ENCODE measurements at regions not wholly inside any gene's neighbourhood (a gene's known extent, or its start where the extent isn't known, plus 50 kb on each side); places are given as distances from the start of the nearest gene placed in this dataset.

DNA sequence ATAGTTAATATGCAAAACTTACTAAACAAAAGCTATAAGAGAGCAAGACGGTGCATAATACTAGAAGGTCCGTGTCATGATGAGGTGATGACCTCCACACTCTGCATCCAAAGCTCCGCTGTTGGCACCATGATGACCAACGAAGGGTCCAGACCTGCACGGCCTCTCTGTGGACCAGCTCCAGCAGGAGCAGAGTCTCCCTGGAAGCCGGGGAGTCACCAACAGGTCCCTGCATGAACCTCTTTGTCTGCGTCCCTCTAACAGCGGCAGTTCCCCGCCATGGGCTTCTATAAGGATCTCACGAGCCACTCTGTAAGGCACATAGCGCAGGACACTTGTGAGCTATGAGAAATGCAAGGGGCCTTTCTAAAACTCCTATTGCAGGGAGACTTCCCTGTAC is 517.3 kb downstream of the BRD1 start:
- DNase-seq (ENCODE audit: low spot score in 2 of 2) = no peak
- Histone ChIP-seq H3K9me3 (no peaks in the 10 kb centered on the region), H3K4me3 (no peak overlapping the region), H3K27ac (no peak overlapping the region), H3K36me3 (no peaks in the 10 kb centered on the region), H3K27me3 (peaks cover 0 to 6% of the 10 kb centered on the region in 2 donors), H3K4me1 (no peaks in the 10 kb centered on the region)
- 80 to 82% methylated on average over 7 to 11 of the region's 11 CpGs for WGBS, 2 donors
- TF ChIP-seq, protein P1, sequence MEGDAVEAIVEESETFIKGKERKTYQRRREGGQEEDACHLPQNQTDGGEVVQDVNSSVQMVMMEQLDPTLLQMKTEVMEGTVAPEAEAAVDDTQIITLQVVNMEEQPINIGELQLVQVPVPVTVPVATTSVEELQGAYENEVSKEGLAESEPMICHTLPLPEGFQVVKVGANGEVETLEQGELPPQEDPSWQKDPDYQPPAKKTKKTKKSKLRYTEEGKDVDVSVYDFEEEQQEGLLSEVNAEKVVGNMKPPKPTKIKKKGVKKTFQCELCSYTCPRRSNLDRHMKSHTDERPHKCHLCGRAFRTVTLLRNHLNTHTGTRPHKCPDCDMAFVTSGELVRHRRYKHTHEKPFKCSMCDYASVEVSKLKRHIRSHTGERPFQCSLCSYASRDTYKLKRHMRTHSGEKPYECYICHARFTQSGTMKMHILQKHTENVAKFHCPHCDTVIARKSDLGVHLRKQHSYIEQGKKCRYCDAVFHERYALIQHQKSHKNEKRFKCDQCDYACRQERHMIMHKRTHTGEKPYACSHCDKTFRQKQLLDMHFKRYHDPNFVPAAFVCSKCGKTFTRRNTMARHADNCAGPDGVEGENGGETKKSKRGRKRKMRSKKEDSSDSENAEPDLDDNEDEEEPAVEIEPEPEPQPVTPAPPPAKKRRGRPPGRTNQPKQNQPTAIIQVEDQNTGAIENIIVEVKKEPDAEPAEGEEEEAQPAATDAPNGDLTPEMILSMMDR (IDR thresholded peaks at IDR 0.05) = no peak
- TF ChIP-seq POLR2A (IDR thresholded peaks at IDR 0.05) = no peak
- TF ChIP-seq EP300 (IDR thresholded peaks at IDR 0.05) = no peak

DNA sequence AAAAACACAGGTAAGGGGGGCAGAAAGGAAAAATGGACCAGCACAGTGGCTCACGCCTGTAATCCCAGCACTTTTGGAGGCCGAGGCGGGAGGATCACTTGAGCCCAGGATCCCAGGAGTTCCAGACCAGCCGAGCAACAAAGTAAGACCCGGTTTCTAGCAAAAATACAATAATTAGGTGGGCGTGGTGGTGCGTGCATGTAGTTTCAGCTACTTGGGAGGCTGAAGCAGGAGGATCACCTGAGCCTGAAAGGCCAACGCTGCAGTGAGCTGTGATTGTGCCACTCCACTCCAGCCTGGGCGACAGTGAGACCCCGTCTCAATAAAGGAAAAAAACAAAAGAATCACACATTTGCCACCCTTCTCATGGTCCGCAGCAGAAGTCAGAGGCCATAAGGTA is 519.4 kb downstream of the BRD1 start:
- 90% methylated on average over 11 of the region's 11 CpGs for WGBS, 2 donors
- peak in 1 of 2 donors; percentile 6 for DNase-seq (ENCODE audit: low spot score in 2 of 2)
- no peaks in the 10 kb centered on the region for H3K9me3 ChIP-seq

DNA sequence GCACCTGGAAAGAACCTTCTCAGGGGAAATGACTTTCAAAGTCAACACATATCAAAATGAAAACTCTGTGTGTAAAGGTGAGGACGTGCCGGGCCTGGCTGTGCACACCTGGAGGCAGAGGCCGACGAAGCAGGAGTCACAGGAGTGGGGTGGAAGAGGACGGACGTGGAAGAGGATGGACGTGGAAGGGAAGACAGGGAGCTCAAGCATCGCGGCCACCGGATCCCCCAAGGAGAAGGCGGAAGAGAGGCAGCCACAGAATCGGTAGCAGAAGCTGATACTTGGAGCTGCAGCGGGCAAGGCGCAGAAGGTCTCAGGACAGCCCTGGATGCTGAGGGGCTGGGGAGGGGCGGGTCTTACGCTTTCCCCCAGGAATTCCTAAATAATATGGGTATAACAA is 519.8 kb downstream of the BRD1 start:
- WGBS, 2 donors = 88 to 93% methylated on average over 16 of the region's 16 CpGs
- Histone ChIP-seq H3K27me3 (peaks cover 0 to 6% of the 10 kb centered on the region in 2 donors), H3K4me3 (no peak overlapping the region), H3K4me1 (peaks cover 0 to 5% (median 0%) of the 10 kb centered on the region in 4 donors), H3K27ac (no peak overlapping the region), H3K9me3 (no peaks in the 10 kb centered on the region), H3K36me3 (no peaks in the 10 kb centered on the region)
- TF ChIP-seq, protein P1 (IDR thresholded peaks at IDR 0.05) = no peak
- TF ChIP-seq POLR2A (IDR thresholded peaks at IDR 0.05) (no peak), EP300 (IDR thresholded peaks at IDR 0.05) (no peak)
- peak in 1 of 2 donors; percentile 10 for DNase-seq (ENCODE audit: low spot score in 2 of 2)

More for the DNA sequence above, 519.4 kb downstream of the BRD1 start:
- Histone ChIP-seq H3K36me3 (no peaks in the 10 kb centered on the region), H3K27me3 (peaks cover 0 to 6% of the 10 kb centered on the region in 2 donors), H3K27ac (no peak overlapping the region), H3K4me3 (no peak overlapping the region), H3K4me1 (peaks cover 0 to 5% (median 0%) of the 10 kb centered on the region in 4 donors)
- no peak for TF ChIP-seq EP300 (IDR thresholded peaks at IDR 0.05)
- no peak for TF ChIP-seq POLR2A (IDR thresholded peaks at IDR 0.05)
- TF ChIP-seq, protein P1 (IDR thresholded peaks at IDR 0.05) = no peak

DNA sequence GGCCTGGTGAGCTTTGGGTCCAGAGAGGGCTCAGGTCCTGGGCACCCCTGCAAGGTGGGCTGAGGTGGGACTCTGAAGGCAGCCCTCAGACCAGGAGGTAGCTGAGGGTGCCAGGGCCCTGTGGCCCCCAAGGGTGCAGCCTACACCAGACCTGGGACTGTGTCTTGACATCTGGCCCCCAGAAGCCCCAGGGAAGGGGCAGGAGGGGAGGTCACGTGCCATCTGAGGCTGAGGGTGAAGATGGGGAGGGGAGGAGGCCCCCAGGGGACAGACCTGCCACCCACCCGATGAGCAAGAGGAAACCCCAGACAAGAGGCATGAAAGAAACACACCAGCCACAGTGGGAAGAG is 520.2 kb downstream of the BRD1 start:
- no peak for DNase-seq (ENCODE audit: low spot score in 2 of 2)
- Histone ChIP-seq H3K27me3 (peaks cover 0 to 6% of the 10 kb centered on the region in 2 donors), H3K27ac (no peak overlapping the region), H3K36me3 (no peaks in the 10 kb centered on the region), H3K9me3 (no peaks in the 10 kb centered on the region), H3K4me3 (no peak overlapping the region), H3K4me1 (peaks cover 0 to 5% (median 0%) of the 10 kb centered on the region in 4 donors)
- TF ChIP-seq POLR2A (IDR thresholded peaks at IDR 0.05) (no peak), EP300 (IDR thresholded peaks at IDR 0.05) (no peak)
- TF ChIP-seq, protein P1 (IDR thresholded peaks at IDR 0.05) = no peak
- 47 to 66% methylated on average over 2 of the region's 2 CpGs for WGBS, 2 donors

DNA sequence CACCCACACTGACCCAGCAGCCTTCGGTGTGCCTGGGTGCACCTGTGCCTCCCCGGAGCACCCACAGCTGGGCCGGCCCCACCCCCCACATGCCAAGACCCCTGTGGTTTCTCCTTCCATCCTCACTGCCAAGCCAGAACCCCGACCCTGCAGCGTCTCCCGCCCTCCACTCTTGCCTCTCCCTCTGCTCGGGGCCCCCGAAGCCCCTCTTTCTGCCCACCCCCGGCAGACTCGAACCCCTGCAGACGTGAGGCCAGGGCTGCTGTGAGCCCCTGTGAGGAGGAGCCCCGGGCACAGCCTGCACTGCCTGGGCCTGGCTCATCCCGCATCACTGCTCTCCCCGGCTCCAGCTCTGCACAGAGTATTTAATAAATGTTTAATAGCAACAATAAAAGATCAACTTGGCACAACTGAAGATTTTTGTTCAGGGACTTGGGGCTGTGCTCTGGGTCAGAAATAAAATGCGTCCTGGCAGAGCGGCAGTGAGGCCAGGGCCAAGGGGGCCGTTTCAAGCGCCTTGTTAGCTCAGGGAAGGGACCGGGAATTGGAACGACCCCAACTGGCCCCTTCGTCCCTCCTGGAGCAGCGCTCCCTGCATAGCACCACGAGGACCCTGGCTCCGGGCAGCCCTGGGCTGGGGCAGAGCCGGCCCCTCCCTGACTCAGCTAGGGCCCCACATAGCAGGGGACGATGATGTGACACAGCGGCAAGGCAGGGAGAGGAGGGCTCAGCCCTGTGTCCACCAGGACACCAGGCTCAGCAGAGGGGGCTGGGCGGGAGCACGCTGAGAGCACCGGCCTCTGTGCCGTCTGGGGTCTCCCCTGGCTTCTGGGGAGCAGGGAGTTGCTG is 520.8 kb downstream of the BRD1 start:
- H3K4me1 ChIP-seq = peaks cover 0 to 5% (median 0%) of the 10 kb centered on the region in 4 donors
- TF ChIP-seq POLR2A (IDR thresholded peaks at IDR 0.05) (no peak), EP300 (IDR thresholded peaks at IDR 0.05) (no peak)
- TF ChIP-seq, protein P1 (IDR thresholded peaks at IDR 0.05) = no peak
- peak in 1 of 2 donors; percentile 3 for DNase-seq (ENCODE audit: low spot score in 2 of 2)
- H3K4me3 ChIP-seq = no peak overlapping the region
- H3K36me3 ChIP-seq = no peaks in the 10 kb centered on the region
- no peaks in the 10 kb centered on the region for H3K9me3 ChIP-seq
- no peak overlapping the region for H3K27ac ChIP-seq
- H3K27me3 ChIP-seq = peaks cover 0 to 6% of the 10 kb centered on the region in 2 donors
- 54% methylated on average over 24 to 31 of the region's 31 CpGs for WGBS, 2 donors

All from tibial nerve (tissue), 4 donors.